GM12891 (cell line): ENCODE measurements at regions not wholly inside any gene's neighbourhood (a gene's known extent, or its start where the extent isn't known, plus 50 kb on each side); places are given as distances from the start of the nearest gene placed in this dataset.

ENCODE experiments used
- DNase-seq: peaks from one replicate; pipeline ENCODE4 v3.0.0; 2011; ENCODE audit warnings: low spot score; ENCODE audit not compliant: insufficient read length
- FAIRE-seq: peaks from 2 replicates; lab custom pipeline; 2011; peaks lifted over from hg19 to GRCh38; lab: Jason Lieb, UNC
- PAX5 ChIP-seq: IDR thresholded peaks from 2 replicates; pipeline ENCODE4 v1.6.1; 2011; ENCODE audit warnings: low read length, moderate library complexity, mild to moderate bottlenecking; ENCODE audit not compliant: insufficient read depth, severe bottlenecking
- POLR2A ChIP-seq: IDR thresholded peaks from 2 replicates; pipeline ENCODE4 v1.6.1; 2011; ENCODE audit warnings: low read depth, low read length, control low read depth
- POLR2AphosphoS5 ChIP-seq: IDR thresholded peaks from 2 replicates; pipeline ENCODE4 v1.6.1; 2011; ENCODE audit warnings: low read depth, low read length, control low read depth
- POU2F2 ChIP-seq: IDR thresholded peaks from 2 replicates; pipeline ENCODE4 v1.6.1; 2011; ENCODE audit warnings: low read depth, mild to moderate bottlenecking, control low read depth, low read length, moderate library complexity
- SPI1 ChIP-seq: IDR thresholded peaks from 2 replicates; pipeline ENCODE4 v1.6.1; 2011; ENCODE audit warnings: low read depth, low read length, control low read depth
- TAF1 ChIP-seq: IDR thresholded peaks from 2 replicates; pipeline ENCODE4 v1.6.1; 2011; ENCODE audit warnings: low read depth, low read length, control low read depth

- TF ChIP-seq SPI1 = no peak
- no peak for TF ChIP-seq PAX5
- DNase-seq = no peak
- FAIRE-seq = no peak
Observed at GRCh38 chr9:13939134-13939533, 374.8 kb downstream of the NFIB start.

DNA sequence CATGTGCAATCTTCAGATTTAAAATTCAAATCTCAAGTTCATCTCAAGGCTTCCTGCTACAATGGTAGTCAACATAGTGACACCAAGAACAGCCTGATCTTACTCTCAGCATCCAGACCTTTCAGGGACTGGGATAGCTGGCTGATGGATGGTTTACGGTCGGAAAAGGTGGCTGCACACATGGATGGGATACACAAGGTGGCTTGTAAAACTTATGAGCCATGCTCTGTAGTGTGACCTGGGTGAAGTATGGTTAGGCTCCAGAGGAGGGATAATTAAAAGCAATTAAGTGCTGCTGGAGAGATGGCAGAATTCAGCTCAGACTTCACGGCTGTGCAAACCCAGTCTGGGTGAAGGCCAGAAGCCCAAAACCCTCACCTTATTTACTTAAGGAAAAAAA lies 379.5 kb downstream of the NFIB start:
- TF ChIP-seq POLR2AphosphoS5 (no peak), POLR2A (no peak), PAX5 (no peak), POU2F2 (no peak), SPI1 (no peak), TAF1 (no peak)
- FAIRE-seq (no peak), DNase-seq (no peak)

- DNase-seq (no peak), FAIRE-seq (no peak)
- TF ChIP-seq PAX5 (no peak), POU2F2 (no peak), POLR2AphosphoS5 (no peak), SPI1 (no peak), TAF1 (no peak), POLR2A (no peak)
Observed at GRCh38 chr9:13933268-13933656, 380.7 kb downstream of the NFIB start.

DNA sequence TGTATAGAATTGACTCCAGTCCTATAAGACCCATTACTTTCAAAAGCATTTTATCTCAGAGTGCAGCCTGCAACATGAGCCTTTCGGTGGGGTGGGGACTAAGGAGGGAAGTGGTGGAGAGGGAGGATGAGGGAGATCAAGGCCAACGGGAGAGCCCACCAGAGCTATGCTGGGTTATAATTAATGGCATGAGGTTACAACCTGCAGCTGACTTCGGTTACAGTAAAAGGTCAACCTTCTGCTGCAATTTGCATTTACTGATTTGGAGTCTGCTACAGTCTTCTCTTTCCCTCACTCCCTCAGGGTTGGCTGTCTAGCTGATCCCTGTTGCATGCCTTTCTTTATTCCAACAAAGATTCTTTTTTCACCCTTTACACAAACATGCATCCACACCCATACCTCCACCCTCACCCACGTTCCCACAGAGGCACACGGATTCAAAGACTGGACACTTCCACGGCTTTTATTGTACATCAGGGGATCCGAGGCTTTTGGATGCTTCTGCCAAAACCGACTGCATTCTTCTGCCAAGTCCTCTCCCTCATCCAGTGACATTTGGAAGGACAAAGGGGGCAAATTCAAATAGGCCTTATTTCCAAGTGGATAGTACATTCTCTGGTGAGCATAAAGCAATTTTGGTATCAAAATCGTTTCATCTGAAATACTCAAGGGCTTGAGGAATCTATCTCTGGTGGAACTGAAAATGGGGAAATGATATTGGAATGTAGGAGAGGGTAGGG lies 381.2 kb downstream of the NFIB start:
- DNase-seq (no peak), FAIRE-seq (no peak)
- no peak for TF ChIP-seq POLR2AphosphoS5
- no peak for TF ChIP-seq PAX5
- TF ChIP-seq SPI1 = no peak
- no peak for TF ChIP-seq POLR2A
- no peak for TF ChIP-seq TAF1
- TF ChIP-seq POU2F2 = no peak

DNA sequence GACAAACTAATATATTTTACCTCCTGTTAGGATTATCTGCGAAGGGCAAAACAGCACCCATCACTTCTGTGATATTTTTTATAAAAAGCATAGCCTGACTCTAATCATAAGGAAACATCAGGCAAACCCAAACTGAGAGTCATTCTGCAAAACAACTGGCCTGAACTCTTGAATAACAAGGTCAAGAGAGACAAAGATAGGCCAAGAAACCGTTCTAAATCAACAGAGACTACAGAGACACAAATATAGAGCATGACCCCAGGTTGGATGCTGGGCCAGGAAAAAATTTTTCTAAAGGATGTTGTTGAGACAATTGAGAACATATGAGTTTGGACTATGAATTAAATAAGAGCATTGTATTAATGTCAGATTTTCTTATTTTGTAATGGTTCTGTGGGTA lies 384.9 kb downstream of the NFIB start:
- no peak for DNase-seq
- TF ChIP-seq PAX5 (no peak), SPI1 (no peak), POLR2A (no peak), POLR2AphosphoS5 (no peak)

DNA sequence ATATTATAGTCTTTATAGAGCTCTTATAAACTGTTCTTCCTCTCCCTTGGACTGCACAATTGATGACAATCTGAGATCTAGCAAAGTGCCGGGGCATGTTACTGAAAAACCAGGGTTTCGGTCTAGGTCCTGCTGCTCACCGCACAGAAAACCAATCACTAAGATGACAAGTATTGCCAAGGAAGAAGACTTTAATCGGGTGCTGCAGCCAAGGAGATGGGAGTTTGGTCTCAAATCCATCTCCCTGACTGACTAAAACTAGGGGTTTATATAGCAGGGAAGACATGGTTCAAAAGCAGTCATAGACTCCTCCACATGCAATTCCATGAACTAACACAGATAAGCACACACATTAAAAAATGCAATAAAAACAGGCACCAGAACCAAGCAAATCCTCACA lies 390.6 kb downstream of the NFIB start:
- FAIRE-seq = no peak
- no peak for DNase-seq
- TF ChIP-seq POLR2A (no peak), TAF1 (no peak)

More for the DNA sequence above, 384.9 kb downstream of the NFIB start:
- no peak for FAIRE-seq

- TF ChIP-seq PAX5 (no peak), POLR2AphosphoS5 (no peak), SPI1 (no peak)
- DNase-seq = no peak
- FAIRE-seq = no peak
Observed at GRCh38 chr9:13920557-13920956, 393.4 kb downstream of the NFIB start.

- no peak for TF ChIP-seq POLR2A
- no peak for TF ChIP-seq PAX5
- no peak for TF ChIP-seq POLR2AphosphoS5
- TF ChIP-seq SPI1 = no peak
- no peak for TF ChIP-seq TAF1
- no peak for TF ChIP-seq POU2F2
- DNase-seq (no peak), FAIRE-seq (no peak)
Observed at GRCh38 chr9:13919401-13919800, 394.5 kb downstream of the NFIB start.

- no peak for TF ChIP-seq POLR2A
- no peak for TF ChIP-seq POU2F2
- TF ChIP-seq POLR2AphosphoS5 = no peak
- TF ChIP-seq SPI1 = no peak
- TF ChIP-seq PAX5 = no peak
- TF ChIP-seq TAF1 = no peak
- FAIRE-seq = no peak
Observed at GRCh38 chr9:13917534-13917933, 396.4 kb downstream of the NFIB start.

GRCh38 chr9:13915591-13916301 lies 398.2 kb downstream of the NFIB start:
- no peak for FAIRE-seq
- no peak for TF ChIP-seq POU2F2
- TF ChIP-seq TAF1 = no peak
- no peak for TF ChIP-seq POLR2AphosphoS5
- TF ChIP-seq SPI1 = no peak
- TF ChIP-seq POLR2A = no peak
- TF ChIP-seq PAX5 = no peak
- DNase-seq = no peak

More at GRCh38 chr9:13917534-13917933, 396.4 kb downstream of the NFIB start:
- DNase-seq = no peak
